Mesothelial cell of epicardium (in vitro differentiated cells): ENCODE measurements at regions not wholly inside any gene's neighbourhood (a gene's known extent, or its start where the extent isn't known, plus 50 kb on each side); places are given as distances from the start of the nearest gene placed in this dataset.

ENCODE experiments used
- DNase-seq, 2 experiments: peaks; one replicate each; pipeline ENCODE4 v3.0.0; 2021; ENCODE audit warnings: low spot score in 2 of 2; ENCODE audit not compliant: unreplicated experiment in 2 of 2
- H3K27ac Mint-ChIP-seq: 2 replicates; pipeline ENCODE4 v1.8.0; 2021; ENCODE audit warnings: mixed read lengths
- H3K27me3 Mint-ChIP-seq: 2 replicates; pipeline ENCODE4 v1.8.0; 2021; ENCODE audit warnings: low read depth, mixed read lengths
- H3K36me3 Mint-ChIP-seq: 2 replicates; pipeline ENCODE4 v1.8.0; 2021; ENCODE audit warnings: mixed read lengths
- H3K4me1 Mint-ChIP-seq: 2 replicates; pipeline ENCODE4 v1.8.0; 2021; ENCODE audit warnings: mixed read lengths
- H3K4me3 Mint-ChIP-seq: 2 replicates; pipeline ENCODE4 v1.8.0; 2021; ENCODE audit warnings: mild to moderate bottlenecking, moderate library complexity, mixed read lengths
- H3K9me3 Mint-ChIP-seq: 2 replicates; pipeline ENCODE4 v1.8.0; 2021; ENCODE audit warnings: mixed read lengths
- CTCF ChIP-seq: fragments of 200-600 bp; sonication (generic); IDR thresholded peaks from one replicate; pipeline ENCODE4 v1.5.0; 2021; ENCODE audit warnings: antibody characterized with exemption; ENCODE audit not compliant: unreplicated experiment

GRCh38 chr16:51053775-51054174 lies 97.3 kb downstream of the SALL1 start:
- H3K4me1 Mint-ChIP-seq = no peaks in the 10 kb centered on the region
- H3K4me3 Mint-ChIP-seq = no peak overlapping the region
- no peak overlapping the region for H3K27ac Mint-ChIP-seq
- no peak for DNase-seq
- H3K9me3 Mint-ChIP-seq = no peaks in the 10 kb centered on the region
- H3K36me3 Mint-ChIP-seq = no peaks in the 10 kb centered on the region
- peaks cover 62% of the 10 kb centered on the region for H3K27me3 Mint-ChIP-seq
- no peak for TF ChIP-seq CTCF

- no peak overlapping the region for H3K4me3 Mint-ChIP-seq
These were observed 99.4 kb downstream of the SALL1 start for GRCh38 chr16:51051671-51052070.

GRCh38 chr16:51050377-51050706 lies 100.7 kb downstream of the SALL1 start:
- no peak overlapping the region for H3K4me3 Mint-ChIP-seq
- no peak for DNase-seq

More at GRCh38 chr16:51051671-51052070, 99.4 kb downstream of the SALL1 start:
- Mint-ChIP-seq H3K36me3 (no peaks in the 10 kb centered on the region), H3K27me3 (peaks cover 42% of the 10 kb centered on the region), H3K9me3 (no peaks in the 10 kb centered on the region), H3K27ac (no peak overlapping the region), H3K4me1 (no peaks in the 10 kb centered on the region)
- DNase-seq = no peak
- no peak for TF ChIP-seq CTCF

GRCh38 chr16:51049678-51050376 lies 101.2 kb downstream of the SALL1 start:
- H3K27me3 Mint-ChIP-seq = peaks cover 26% of the 10 kb centered on the region
- no peak for TF ChIP-seq CTCF
- no peak for DNase-seq
- H3K27ac Mint-ChIP-seq = no peak overlapping the region
- no peaks in the 10 kb centered on the region for H3K9me3 Mint-ChIP-seq
- no peak overlapping the region for H3K4me3 Mint-ChIP-seq
- no peaks in the 10 kb centered on the region for H3K4me1 Mint-ChIP-seq
- H3K36me3 Mint-ChIP-seq = no peaks in the 10 kb centered on the region

More at GRCh38 chr16:51050377-51050706, 100.7 kb downstream of the SALL1 start:
- H3K4me1 Mint-ChIP-seq = no peaks in the 10 kb centered on the region
- no peaks in the 10 kb centered on the region for H3K36me3 Mint-ChIP-seq
- no peak for TF ChIP-seq CTCF
- no peak overlapping the region for H3K27ac Mint-ChIP-seq
- H3K27me3 Mint-ChIP-seq = peaks cover 31% of the 10 kb centered on the region
- H3K9me3 Mint-ChIP-seq = no peaks in the 10 kb centered on the region

GRCh38 chr16:51049276-51049675 lies 101.8 kb downstream of the SALL1 start:
- Mint-ChIP-seq H3K27me3 (peaks cover 23% of the 10 kb centered on the region), H3K36me3 (no peaks in the 10 kb centered on the region), H3K9me3 (no peaks in the 10 kb centered on the region), H3K4me3 (no peak overlapping the region), H3K4me1 (no peaks in the 10 kb centered on the region), H3K27ac (no peak overlapping the region)
- TF ChIP-seq CTCF = no peak
- no peak for DNase-seq

- H3K36me3 Mint-ChIP-seq = no peaks in the 10 kb centered on the region
- no peak for TF ChIP-seq CTCF
- no peak overlapping the region for H3K4me3 Mint-ChIP-seq
- no peak for DNase-seq
- H3K4me1 Mint-ChIP-seq = no peaks in the 10 kb centered on the region
- no peaks in the 10 kb centered on the region for H3K9me3 Mint-ChIP-seq
- H3K27ac Mint-ChIP-seq = no peak overlapping the region
- peaks cover 20% of the 10 kb centered on the region for H3K27me3 Mint-ChIP-seq
These were observed 102.5 kb downstream of the SALL1 start for GRCh38 chr16:51048544-51048943.
